Naive thymus-derived CD8-positive, alpha-beta T cell (primary cell): ENCODE measurements at regions not wholly inside any gene's neighbourhood (a gene's known extent, or its start where the extent isn't known, plus 50 kb on each side); places are given as distances from the start of the nearest gene placed in this dataset.
"Not testable (repeated sequence)": the region's sequence is repeated elsewhere in the genome, so short reads cannot be mapped to it uniquely, and the experiment has no call there.

Experiments
- ATAC-seq, 2 donors: fragments of 150-1000 bp; cut with Tn5 transposase in 1 of 2; sonication (Bioruptor Pico), chemical (Tn5 transposase) in 1 of 2; 1 replicate in 1 of 2; 2 replicates in 1 of 2; pipeline ENCODE4 v1.10.0; 2021; ENCODE audit warnings: mild to moderate bottlenecking in 2 of 2, moderate library complexity in 2 of 2
- POLR2A ChIA-PET: fragments of 350-600 bp; sonication (Branson Sonifier 250); formaldehyde crosslinking; loops from one replicate; lab custom pipeline; 2021; ENCODE audit warnings: antibody characterized with exemption; lab: Charles Lee
- DNase-seq, 10 donors: peaks; one replicate each; pipeline versions ENCODE4 v3.0.0 to v3.0.0-alpha.2; 2020 to 2022
- H3K27ac Mint-ChIP-seq, 10 donors: one replicate each; pipeline ENCODE4 v1.8.0; 2020 to 2022; ENCODE audit warnings: mild to moderate bottlenecking in 10 of 10, mixed read lengths in 10 of 10, moderate library complexity in 4 of 10, inconsistent platforms in 1 of 10
- H3K27me3 Mint-ChIP-seq, 5 donors: one replicate each; pipeline ENCODE4 v1.8.0; 2021 to 2022; ENCODE audit warnings: mixed read lengths in 5 of 5
- H3K36me3 Mint-ChIP-seq, 3 donors: one replicate each; pipeline ENCODE4 v1.8.0; 2020 to 2022; ENCODE audit warnings: mixed read lengths in 3 of 3, mild to moderate bottlenecking in 2 of 3, inconsistent platforms in 1 of 3
- H3K4me1 Mint-ChIP-seq, 4 donors: one replicate each; pipeline ENCODE4 v1.8.0; 2021 to 2022; ENCODE audit warnings: mixed read lengths in 4 of 4
- H3K4me3 Mint-ChIP-seq, 10 donors: one replicate each; pipeline ENCODE4 v1.8.0; 2020 to 2022; ENCODE audit warnings: mild to moderate bottlenecking in 10 of 10, mixed read lengths in 10 of 10, moderate library complexity in 6 of 10, inconsistent platforms in 1 of 10
- H3K9me3 Mint-ChIP-seq, 9 donors: one replicate each; pipeline ENCODE4 v1.8.0; 2020 to 2022; ENCODE audit warnings: mixed read lengths in 9 of 9, mild to moderate bottlenecking in 3 of 9, inconsistent platforms in 1 of 9, moderate library complexity in 1 of 9

DNA sequence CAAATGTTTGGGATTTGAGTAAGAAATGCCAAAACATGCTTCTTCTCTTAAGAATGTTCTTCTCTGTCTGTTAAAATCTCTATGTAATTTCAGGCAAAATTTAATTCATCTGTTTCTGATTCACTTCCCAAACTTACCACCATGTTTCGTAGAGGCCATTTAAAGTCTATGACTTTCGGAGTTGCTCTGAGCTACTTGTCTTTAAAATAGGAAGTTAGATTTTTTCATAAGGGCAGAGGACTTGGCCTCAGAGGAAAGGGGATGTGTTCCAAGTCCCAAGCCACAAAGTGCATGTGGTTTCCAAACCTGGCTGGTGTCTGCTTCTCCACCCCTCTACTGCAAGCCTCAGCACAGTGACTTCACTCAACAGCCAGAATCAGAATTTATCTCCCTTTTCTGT is 111.3 kb upstream of the ADRA1B start:
- Mint-ChIP-seq H3K4me3 (no peak overlapping the region), H3K9me3 (peaks cover 0 to 18% (median 5%) of the 10 kb centered on the region in 9 donors), H3K36me3 (peaks cover 0 to 9% (median 6%) of the 10 kb centered on the region in 3 donors), H3K27me3 (peaks cover 14 to 40% (median 16%) of the 10 kb centered on the region in 5 donors), H3K27ac (no peak overlapping the region), H3K4me1 (peaks cover 0 to 9% (median 0%) of the 10 kb centered on the region in 4 donors)
- DNase-seq (no peak), ATAC-seq (no peak)
- POLR2A ChIA-PET, result no interaction called here

DNA sequence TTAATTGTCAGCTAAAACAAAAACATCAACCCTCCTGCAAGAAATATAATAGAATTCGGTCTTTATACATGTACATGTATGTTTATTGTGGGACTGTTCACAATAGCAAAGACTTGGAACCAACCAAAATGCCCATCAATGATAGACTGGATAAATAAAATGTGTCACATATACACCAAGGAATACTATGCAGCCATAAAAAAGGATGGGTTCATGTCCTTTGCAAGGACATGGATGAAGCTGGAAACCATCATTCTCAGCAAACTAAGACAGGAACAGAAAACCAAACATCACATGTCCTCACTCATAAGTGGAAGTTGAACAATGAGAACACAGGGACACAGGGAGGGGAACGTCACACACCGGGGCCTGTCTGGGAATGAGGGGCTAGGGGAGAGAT is 109.1 kb upstream of the ADRA1B start:
- Mint-ChIP-seq H3K27me3 (peaks cover 14 to 40% (median 16%) of the 10 kb centered on the region in 5 donors), H3K9me3 (peaks cover 0 to 25% (median 5%) of the 10 kb centered on the region in 9 donors)
- H3K36me3 Mint-ChIP-seq, DNase-seq, H3K27ac Mint-ChIP-seq, H3K4me3 Mint-ChIP-seq, H3K4me1 Mint-ChIP-seq, POLR2A ChIA-PET, ATAC-seq: not testable (repeated sequence)

DNA sequence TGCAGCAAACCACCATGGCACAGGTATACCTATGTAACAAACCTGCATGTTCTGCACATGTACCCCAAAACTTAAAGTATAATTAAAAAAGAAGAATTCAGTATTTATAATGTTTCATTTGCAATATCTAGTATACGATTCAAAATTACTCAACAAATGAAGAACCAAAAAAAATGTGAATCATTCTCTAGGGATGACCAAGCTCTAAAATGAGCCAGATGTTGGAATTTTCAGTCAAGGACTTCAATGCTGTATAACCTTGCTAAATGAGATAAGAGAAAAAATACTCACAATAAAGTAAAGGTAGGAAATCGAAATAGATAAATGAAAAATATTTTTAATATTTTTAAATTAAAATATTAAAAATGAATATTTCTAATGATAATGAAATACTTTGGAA is 108.7 kb upstream of the ADRA1B start:
- H3K27ac Mint-ChIP-seq, result no peak overlapping the region
- no peak for ATAC-seq
- H3K27me3 Mint-ChIP-seq, result peaks cover 14 to 40% (median 16%) of the 10 kb centered on the region in 5 donors
- peaks cover 0 to 9% (median 6%) of the 10 kb centered on the region in 3 donors for H3K36me3 Mint-ChIP-seq
- POLR2A ChIA-PET, result no interaction called here
- H3K4me3 Mint-ChIP-seq, result no peak overlapping the region
- DNase-seq, result no peak
- peaks cover 0 to 7% (median 0%) of the 10 kb centered on the region in 4 donors for H3K4me1 Mint-ChIP-seq
- H3K9me3 Mint-ChIP-seq, result peaks cover 0 to 25% (median 8%) of the 10 kb centered on the region in 9 donors

DNA sequence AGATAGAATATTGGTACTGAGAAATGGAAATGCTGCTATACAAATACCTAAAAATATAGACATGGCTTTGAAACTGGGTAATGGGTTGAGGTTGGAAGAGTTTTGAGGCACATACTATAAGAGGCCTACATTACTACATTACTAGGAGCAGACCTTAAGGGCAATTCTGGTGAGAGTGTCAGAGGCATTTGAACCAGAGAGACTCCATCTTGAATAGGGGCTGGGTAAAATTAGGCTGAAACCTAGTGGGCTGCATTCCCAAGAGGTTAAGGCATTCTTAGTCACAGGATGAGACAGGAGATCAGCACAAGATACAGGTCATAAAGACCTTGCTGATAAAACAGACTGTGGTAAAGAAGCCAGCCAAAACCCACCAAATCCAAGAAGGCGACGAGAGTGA is 104.6 kb upstream of the ADRA1B start:
- H3K4me1 Mint-ChIP-seq, result no peaks in the 10 kb centered on the region
- peaks cover 0 to 10% (median 5%) of the 10 kb centered on the region in 9 donors for H3K9me3 Mint-ChIP-seq
- H3K27ac Mint-ChIP-seq, result no peak overlapping the region
- no peak for DNase-seq
- H3K36me3 Mint-ChIP-seq, result peaks cover 0 to 8% (median 0%) of the 10 kb centered on the region in 3 donors
- H3K27me3 Mint-ChIP-seq, result peaks cover 4 to 9% (median 6%) of the 10 kb centered on the region in 5 donors
- POLR2A ChIA-PET, result no interaction called here
- H3K4me3 Mint-ChIP-seq, result no peak overlapping the region
- ATAC-seq, result no peak

DNA sequence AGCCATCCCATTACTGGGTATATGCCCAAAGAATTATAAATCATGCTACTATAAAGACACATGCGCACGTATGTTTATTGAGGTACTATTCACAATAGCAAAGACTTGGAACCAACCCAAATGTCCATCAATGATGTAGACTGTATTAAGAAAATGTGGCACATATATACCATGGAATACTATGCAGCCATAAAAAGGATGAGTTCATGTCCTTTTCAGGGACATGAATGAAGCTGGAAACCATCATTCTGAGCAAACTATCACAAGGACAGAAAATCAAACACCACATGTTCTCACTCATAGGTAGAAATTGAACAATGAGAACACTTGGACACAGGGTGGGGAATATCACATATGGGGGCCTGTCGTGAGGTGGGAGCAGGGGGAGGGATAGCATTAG is 103.5 kb upstream of the ADRA1B start:
- POLR2A ChIA-PET, ATAC-seq: not testable (repeated sequence)

DNA sequence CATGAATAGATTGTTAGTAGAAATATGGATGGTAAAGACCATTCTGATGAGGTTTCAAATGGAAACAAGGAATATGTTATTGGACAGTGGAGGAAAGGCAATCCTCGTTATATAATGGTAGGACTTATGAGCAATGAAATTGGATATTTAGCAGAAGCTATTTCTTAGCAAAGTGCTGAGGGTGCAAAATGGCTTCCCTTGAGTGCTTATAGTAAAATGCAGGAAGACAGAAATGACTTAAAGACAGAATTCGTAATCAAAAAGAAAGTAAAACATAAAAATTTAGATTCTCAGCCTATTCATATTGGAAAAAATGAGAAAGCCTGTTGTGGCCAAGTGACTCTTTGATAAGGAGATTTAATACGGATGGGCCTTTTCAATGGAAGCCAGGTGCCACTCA is 102.1 kb upstream of the ADRA1B start:
- no peaks in the 10 kb centered on the region for H3K4me1 Mint-ChIP-seq
- H3K27ac Mint-ChIP-seq, result no peak overlapping the region
- POLR2A ChIA-PET, result no interaction called here
- DNase-seq, result no peak
- peaks cover 0 to 4% (median 0%) of the 10 kb centered on the region in 3 donors for H3K36me3 Mint-ChIP-seq
- ATAC-seq, result no peak
- H3K27me3 Mint-ChIP-seq, result peaks cover 0 to 7% (median 0%) of the 10 kb centered on the region in 5 donors
- peaks cover 0 to 10% (median 4%) of the 10 kb centered on the region in 9 donors for H3K9me3 Mint-ChIP-seq
- H3K4me3 Mint-ChIP-seq, result no peak overlapping the region

More for the DNA sequence above, 103.5 kb upstream of the ADRA1B start:
- DNase-seq, H3K4me1 Mint-ChIP-seq, H3K27ac Mint-ChIP-seq, H3K36me3 Mint-ChIP-seq, H3K4me3 Mint-ChIP-seq, H3K27me3 Mint-ChIP-seq: not testable (repeated sequence)
- H3K9me3 Mint-ChIP-seq, result peaks cover 0 to 10% (median 4%) of the 10 kb centered on the region in 9 donors

DNA sequence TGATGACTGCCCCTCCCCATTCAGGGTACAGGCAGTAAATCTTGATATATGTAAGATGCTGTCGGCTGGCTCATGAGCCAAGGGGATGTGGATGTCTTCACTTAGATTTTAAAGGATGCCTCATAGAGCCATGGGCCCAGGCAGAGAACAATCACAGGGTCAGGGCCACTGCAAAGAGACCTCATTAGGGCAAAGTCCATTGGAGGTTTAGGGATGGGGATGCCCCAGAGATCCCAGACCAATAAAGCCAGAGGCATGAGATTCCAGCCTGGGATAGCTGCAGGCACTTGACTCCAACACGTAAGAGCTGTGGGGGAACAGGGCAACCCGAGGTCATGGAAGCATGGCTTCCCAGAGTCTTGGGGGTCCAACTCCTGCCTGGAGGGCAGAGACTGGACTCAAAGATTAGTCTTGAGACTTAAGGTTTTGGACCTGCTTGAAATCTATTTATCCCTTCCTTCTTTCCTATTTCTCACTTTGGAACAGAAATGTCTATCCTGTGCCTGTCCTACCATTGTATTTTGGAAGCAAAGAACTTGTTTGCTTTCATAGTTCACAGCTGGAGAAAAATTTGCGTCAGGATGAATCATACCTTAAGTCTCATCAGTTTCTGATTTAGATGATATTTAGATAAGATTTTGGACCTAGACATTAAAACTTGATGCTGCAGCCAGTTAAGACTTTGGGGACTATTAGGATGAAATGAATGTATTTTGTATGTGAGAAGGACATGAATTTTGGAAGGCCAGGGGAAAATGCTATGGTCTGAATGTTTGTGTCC is 101.3 kb upstream of the ADRA1B start:
- no peaks in the 10 kb centered on the region for H3K4me1 Mint-ChIP-seq
- peaks cover 0 to 4% (median 0%) of the 10 kb centered on the region in 3 donors for H3K36me3 Mint-ChIP-seq
- POLR2A ChIA-PET, result no interaction called here
- H3K27ac Mint-ChIP-seq, result no peak overlapping the region
- H3K4me3 Mint-ChIP-seq, result no peak overlapping the region
- H3K9me3 Mint-ChIP-seq, result peaks cover 0 to 10% (median 4%) of the 10 kb centered on the region in 9 donors
- DNase-seq, result no peak
- peaks cover 0 to 7% (median 0%) of the 10 kb centered on the region in 5 donors for H3K27me3 Mint-ChIP-seq
- no peak for ATAC-seq

DNA sequence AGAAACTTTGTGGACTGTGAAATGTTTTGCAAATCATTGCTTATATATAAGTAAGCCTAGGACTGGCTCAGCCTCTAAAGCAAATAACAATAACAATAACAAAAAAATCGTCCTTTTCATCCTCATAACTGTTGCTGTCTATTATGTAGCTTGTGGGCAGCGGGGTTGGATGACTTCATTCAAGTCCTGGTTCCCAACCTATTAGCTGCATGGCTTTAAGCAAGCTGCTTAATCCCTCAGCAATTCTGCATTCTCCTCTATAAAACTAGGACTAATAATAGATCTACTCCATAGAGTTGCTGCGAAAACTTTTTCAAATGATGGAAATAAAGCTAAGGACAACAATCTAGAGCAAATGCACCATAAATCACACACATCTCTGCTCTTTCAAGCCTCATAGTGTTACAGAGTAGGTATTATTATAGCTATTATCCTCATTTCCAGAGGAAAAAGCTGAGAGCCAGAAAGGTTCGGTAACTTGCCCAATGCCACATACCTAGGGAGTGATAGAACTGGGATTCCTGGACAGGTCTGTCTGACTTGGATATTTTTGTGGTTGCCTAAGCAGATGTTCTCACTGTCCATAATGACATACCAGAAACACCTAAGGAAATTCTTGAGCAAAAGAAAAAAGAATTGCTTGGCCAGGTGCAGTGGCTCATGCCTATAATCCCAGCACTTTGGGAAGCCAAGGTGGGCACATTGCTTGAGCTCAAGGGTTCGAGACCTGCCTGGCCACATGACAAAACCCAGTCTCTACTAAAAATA is 98.8 kb upstream of the ADRA1B start:
- H3K4me1 Mint-ChIP-seq, result no peaks in the 10 kb centered on the region
- DNase-seq (no peak), ATAC-seq (no peak)
- no peak overlapping the region for H3K4me3 Mint-ChIP-seq
- H3K36me3 Mint-ChIP-seq, result peaks cover 0 to 4% (median 0%) of the 10 kb centered on the region in 3 donors
- H3K27ac Mint-ChIP-seq, result no peak overlapping the region
- H3K9me3 Mint-ChIP-seq, result peaks cover 0 to 5% (median under 1%) of the 10 kb centered on the region in 9 donors
- POLR2A ChIA-PET, result no interaction called here
- H3K27me3 Mint-ChIP-seq, result peaks cover 0 to 7% (median 3%) of the 10 kb centered on the region in 5 donors

DNA sequence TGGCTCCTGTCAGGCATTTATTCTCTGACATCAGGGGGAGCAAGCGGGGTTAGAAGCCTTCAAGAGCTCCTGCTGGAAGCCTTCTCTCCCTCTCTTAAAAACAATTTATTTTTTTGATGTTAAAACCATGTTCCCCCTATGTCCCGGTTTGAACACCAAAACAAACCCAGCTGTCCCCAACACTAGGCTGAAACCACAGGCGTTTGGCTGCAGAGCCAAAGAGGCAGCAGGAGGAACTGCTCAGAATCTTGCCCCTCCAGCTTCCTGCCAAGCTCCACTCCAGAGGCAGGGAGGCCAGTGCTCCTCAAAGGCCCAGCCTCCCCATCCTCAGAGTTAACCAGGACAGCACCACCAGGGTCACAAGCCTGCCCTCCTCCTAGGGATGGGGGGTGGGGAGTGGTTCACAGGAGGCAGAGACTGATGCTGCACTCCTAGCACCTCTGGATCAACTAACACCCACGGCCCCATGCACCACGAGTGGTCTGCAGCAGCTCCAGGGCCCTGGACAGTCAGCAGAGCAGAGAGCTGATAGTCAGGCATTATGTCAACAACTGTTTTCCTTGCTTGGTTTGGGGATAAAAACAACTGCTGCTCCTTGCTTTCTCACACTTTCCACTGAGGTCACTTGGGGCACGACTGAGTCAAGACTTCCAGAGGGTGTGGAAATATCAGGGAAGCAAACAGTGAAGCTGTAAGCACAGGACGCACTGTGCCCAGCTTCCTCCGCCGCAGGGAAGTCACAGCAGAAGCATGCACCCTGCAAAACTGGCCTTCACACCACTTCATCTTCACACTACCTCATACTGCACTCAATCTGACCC is 96.5 kb upstream of the ADRA1B start:
- ATAC-seq (no peak), DNase-seq (no peak)
- Mint-ChIP-seq H3K27me3 (peaks cover 2 to 16% (median 9%) of the 10 kb centered on the region in 5 donors), H3K4me3 (no peak overlapping the region), H3K9me3 (no peaks in the 10 kb centered on the region), H3K27ac (no peak overlapping the region), H3K36me3 (no peaks in the 10 kb centered on the region), H3K4me1 (no peaks in the 10 kb centered on the region)
- POLR2A ChIA-PET, result no interaction called here

DNA sequence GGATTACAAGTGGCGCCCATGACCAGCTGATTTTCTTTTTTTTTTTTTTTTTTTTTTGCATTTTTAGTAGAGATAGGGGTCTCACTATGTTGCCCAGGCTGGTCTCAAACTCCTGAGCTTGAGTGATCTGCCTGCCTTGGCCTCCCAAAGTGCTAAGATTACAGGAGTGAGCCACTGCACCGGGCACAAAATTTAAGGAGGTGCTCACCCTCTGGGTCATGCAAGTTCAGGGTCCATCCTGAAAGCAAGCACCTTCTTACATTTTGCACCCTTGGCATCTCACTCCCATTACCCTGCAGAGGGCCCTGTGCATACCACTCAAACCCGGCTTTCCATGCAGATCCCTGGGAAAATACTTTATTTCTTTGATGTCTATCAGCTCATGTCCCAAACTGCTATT is 95.6 kb upstream of the ADRA1B start:
- POLR2A ChIA-PET, result no interaction called here
- no peak overlapping the region for H3K27ac Mint-ChIP-seq
- H3K27me3 Mint-ChIP-seq, result peaks cover 2 to 16% (median 9%) of the 10 kb centered on the region in 5 donors
- H3K4me3 Mint-ChIP-seq, result no peak overlapping the region
- no peaks in the 10 kb centered on the region for H3K9me3 Mint-ChIP-seq
- DNase-seq (no peak), ATAC-seq (no peak)
- H3K4me1 Mint-ChIP-seq, result no peaks in the 10 kb centered on the region
- no peaks in the 10 kb centered on the region for H3K36me3 Mint-ChIP-seq

DNA sequence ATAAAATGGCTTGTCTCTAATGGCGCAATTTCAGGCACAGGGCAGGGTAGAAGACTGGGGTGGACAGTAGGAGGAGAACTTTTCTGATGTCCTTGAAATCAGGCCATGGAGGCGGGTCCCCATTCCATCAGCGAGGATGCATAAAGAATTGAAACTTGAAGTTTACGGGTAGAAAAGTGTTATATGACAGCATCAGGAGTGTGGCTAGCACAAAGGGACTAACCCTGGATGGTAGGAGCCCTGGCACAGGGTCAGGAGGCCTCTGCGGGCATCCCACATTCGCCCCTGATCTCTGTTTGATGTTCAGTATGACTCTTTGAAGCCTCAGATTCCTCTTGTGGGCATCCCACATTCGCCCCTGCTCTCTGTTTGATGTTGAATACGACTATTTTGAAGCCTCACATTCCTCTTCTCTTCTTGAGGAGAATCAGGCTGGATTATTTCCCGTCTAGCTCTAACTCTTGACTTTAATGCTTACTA is 94.8 kb upstream of the ADRA1B start:
- Mint-ChIP-seq H3K27me3 (peaks cover 2 to 16% (median 7%) of the 10 kb centered on the region in 5 donors), H3K4me1 (no peaks in the 10 kb centered on the region), H3K27ac (no peak overlapping the region), H3K36me3 (no peaks in the 10 kb centered on the region), H3K9me3 (no peaks in the 10 kb centered on the region), H3K4me3 (no peak overlapping the region)
- no peak for ATAC-seq
- DNase-seq, result no peak
- POLR2A ChIA-PET, result no interaction called here
